ENCODE measurements at regions not wholly inside any gene's neighbourhood (a gene's known extent, or its start where the extent isn't known, plus 50 kb on each side); places are given as distances from the start of the nearest gene placed in this dataset.
A peak's percentile ranks its signal among the peaks of the same experiment; 100 is the strongest.

DNA sequence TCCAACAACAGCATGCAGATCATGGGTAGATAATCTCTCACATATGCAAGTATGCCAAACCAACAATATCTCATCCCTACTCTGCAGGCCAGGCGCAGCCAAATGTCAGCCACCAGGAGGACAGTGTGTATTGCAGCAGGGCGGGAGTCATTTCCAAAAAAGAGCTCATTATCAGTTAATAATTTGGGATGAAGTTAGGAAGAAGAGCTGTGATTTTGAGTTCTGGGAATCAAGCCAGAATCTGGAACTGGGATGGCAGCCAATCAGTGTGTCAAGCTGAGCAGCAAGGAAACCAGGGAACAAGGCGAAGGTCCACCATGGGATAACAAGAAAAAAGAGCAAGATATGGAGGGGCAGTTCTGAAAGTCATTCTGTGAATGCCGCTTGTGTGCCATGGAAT, 88.2 kb upstream of the CAMK2D start:
- peak; percentile 32 for DNase-seq (ENCODE audit: low spot score)

DNA sequence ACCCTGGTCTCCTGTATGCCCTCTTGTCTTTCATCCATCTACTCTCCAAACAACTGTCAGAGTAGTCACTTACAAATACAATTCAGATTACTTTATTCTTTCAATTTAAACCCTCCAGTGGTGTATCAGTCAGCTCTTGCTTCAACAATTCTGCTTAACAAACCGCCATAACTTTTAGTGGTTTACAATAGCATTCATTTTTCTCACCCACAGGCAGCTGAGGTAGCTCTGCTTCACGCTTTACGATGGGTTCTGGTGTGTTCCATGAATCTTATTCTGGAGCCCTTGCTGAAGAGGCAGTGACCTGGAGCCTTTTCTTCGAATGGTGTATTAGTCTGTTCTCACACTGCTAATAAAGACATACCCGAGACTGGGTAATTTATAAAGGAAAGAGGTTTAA, 86.2 kb upstream of the CAMK2D start:
- no peak for DNase-seq (ENCODE audit: low spot score)

DNA sequence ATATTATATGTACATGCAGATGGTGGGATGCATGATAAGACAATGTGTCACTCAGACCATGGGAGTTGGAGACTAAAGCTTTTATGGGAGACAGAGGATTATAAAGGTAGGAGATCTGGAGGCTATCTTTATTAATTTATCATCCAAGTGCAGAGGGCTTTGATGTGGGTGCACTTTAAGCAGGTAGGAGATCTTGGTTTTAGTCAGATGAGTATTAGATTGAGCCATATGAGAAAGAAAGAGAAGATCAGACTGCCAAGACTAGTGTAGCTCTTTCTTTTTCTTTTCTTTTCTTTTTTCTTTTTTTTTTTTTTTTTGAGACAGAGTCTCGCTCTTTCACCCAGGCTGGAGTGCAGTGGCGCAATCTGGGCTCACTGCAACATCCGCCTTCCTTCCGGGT, 84.9 kb upstream of the CAMK2D start:
- DNase-seq (ENCODE audit: low spot score) = no peak

DNA sequence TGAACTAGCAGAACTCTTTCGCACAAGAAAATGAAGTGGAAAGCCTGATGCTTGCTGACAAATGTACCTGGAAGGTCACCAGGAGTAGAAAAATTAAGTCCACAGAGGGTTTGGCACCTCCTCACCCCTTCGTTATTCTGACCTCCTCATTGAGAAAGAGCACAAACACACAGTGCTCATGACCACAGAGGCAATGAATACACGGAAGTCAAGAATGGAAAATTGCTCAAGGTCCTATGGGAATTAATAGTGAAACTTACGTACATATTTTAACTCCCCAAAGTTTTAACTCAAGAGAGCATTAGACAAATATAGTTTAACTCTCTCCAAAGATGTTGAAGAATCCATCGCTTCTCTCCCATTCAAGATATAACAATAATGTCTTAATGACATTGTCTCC, 83.6 kb upstream of the CAMK2D start:
- DNase-seq (ENCODE audit: low spot score) = no peak

DNA sequence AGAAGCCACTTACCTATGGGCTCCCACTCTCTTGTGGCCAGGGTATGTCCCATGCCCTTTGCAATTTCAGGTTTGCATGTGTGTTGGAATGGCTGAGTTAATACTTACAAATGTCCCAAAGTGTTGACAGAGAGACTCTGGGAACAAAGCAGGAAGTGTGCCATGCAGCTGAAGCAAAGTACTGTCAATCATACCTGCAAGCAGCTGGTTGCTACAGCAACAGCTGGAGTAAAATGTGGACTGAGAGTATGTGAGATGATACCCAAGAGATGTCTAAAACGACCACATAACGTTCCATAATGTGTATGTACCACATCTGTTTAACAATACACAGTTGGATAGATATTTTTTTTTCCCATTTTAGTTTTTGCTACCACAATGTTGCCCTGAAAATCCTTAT, 82.8 kb upstream of the CAMK2D start:
- DNase-seq (ENCODE audit: low spot score) = no peak

DNA sequence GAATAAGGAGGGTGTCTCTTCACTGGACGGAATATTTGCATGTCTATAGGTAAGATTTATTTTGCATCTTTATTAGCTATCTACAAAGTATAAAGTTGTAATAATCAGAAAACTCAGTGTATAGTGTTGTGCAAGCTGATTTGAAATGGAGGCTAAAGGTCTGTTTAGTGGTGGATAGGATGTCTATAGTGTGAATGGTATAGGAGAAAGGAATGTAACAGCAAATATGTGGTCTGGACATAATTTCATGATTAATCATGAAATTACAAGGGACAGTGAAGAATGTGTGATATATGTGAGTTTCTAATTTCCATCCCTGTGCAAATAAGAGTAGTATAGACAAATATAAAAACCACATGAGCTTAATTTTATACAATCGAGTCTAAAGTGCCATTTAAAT, 79.3 kb upstream of the CAMK2D start:
- no peak for DNase-seq (ENCODE audit: low spot score)

DNA sequence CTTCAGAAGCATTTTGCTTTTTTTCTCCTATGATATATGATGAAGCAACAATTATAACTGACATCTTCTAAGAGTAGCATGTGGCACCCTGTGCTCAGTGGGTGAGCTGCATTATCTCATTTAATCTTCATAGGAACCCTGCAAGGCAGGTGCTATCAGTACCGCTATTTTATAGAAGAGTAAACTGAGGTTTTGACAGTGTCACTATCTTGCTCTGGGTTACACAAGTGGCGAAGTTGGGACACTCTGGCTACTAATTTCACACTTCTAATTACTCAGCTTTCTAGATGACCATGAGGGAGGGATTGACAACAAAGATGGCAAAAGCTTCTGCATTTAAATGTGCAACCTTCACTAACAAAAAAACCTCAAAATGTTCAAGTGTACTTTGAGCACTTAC, 76.9 kb upstream of the CAMK2D start:
- no peak for DNase-seq (ENCODE audit: low spot score)

DNA sequence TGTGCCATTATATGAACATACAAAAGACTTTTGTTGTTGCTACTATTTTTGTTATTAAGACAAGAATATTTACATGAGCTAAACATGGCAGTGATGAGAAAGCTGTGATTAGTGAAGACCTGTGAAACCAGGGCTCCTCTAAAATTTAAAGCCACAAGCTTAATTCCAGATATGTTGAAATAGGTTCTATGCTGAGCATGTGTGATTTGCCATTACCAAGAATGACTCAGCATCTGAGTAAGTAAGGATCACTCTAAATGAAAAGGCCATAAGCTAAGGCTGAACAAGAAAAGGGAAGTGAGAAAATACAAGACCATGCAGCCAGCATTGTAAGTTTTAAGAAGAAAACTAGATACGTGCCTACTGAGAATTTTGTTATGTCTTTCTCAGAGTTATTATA, 75.9 kb upstream of the CAMK2D start:
- peak; percentile 76 for DNase-seq (ENCODE audit: low spot score)

DNA sequence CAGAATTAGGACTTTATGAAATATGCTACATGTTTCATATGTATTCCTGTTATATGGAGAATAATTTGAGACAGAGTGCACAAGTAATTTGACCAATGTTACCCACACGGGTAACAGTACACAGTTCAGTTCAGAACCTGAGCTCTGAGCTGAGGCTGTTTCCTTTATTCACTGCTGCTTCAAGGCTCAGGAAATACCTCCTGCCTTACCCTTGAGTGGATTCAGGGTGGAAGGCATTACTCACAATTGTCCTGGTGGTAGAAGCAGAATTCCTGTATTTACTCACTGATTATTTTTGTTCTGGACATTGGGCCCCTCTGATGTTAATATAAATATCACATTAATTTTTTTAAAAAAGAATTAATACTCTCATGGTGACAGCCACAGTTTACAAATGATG, 73.5 kb upstream of the CAMK2D start:
- peak; percentile 41 for DNase-seq (ENCODE audit: low spot score)

DNA sequence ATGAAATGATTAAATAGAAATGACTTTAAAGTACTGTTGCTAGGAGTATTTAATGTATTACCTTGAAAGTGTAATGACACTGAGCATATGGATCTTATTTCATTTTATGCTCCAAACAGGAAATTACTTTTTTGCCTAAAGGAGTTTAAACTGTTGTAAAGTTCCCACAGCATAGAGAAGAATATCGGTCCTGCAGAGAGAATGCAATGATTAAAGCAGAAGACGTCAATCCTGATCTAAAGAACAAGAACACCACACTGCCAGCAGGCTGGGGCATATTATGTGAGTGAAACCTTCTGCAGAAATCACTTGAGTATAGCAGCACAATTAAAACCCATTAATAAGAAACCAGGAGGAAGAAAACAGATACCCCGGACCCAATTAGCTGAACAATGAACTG, 72.8 kb upstream of the CAMK2D start:
- DNase-seq (ENCODE audit: low spot score) = no peak

DNA sequence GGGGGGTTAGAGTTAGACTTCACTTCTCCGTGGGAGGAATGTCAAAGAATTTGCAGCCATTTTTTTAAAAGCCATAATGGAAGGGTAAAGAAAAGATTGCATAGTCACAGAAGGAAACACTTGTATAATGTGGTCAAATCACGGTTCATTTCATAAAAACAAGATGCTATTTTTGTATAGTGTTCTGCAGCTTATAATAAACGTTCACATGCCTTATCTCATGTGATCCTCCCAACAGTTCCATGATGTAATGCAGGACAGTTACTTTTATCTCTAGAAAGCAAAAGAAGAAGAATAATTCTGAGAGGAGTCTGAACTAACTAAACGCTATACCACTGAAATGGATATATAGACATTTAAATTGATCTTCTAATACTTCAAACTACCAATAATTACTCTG, 71.3 kb upstream of the CAMK2D start:
- no peak for DNase-seq (ENCODE audit: low spot score)

DNA sequence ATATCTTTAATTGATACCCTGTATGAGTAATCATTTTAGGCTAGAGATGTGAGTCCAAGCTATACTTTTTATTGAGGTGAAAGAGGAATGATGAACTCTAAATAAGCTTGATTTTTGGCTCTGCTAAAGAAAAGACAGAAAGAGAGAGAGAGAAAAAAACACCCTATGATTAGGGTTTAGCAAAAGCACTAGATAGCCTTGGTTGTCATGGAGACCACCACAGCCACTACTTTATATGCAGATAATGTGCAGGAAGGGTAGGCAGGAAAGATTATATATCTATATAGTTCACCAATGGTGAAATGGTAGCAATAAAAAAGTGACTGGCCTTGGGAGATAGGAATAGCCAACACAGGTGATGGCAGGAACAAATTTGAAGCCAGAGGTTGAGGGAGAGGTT, 69.9 kb upstream of the CAMK2D start:
- DNase-seq (ENCODE audit: low spot score) = no peak

DNA sequence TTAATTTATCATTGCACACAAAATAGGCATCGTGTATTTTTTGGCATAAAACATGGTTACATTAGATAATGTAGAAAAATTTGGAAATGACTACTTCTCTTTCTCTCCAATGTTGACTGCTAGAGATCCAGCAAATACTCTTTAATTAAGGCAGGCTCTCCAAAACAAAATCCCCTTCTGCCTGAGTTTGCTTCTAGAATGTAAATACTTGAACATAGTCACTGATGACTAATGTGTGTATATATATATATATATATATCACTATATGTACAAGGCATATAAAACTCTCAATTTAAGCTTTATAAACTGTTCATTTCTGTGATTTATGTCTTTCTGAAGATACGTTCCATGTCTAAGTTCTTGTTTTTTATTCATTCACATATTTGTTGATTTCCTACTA, 67.2 kb upstream of the CAMK2D start:
- DNase-seq (ENCODE audit: low spot score) = no peak

DNA sequence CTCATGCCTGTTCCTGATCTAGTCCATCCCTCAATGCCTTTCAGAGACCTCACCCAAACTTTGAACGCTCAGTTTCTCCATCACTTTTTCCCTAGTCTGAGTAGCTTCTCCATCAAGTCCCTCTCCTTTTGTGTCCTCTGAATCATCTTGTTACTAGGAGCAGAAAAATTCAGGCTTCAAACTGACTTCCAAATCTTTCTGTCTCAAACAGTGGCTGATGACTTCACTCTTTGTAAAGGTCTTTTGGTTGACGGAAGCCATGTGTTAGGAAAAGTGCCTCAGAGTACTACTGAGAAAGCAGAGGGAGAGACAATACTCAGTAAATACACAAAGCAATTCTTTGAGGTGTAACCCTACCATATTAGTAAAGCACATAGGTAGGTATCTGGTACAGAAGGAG, 65.7 kb upstream of the CAMK2D start:
- peak; percentile 59 for DNase-seq (ENCODE audit: low spot score)

DNA sequence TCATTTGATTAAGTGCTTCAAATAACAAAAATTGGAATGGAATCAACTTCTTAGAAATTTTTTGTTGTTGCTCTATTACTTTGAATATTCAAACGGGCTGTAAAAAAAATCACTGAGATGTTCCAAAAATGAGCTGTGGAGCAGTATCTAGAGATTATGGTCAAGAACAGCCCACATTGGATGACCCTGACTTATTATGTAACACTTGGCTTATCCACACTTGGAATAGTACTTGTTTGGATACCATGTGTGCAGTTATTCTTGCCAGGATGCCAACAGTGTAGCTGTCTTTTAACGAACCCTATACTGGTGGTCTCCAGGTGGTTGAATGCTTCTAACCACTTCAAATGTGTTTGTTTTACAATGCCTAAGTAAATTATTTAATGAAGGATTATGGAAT, 64.9 kb upstream of the CAMK2D start:
- no peak for DNase-seq (ENCODE audit: low spot score)

DNA sequence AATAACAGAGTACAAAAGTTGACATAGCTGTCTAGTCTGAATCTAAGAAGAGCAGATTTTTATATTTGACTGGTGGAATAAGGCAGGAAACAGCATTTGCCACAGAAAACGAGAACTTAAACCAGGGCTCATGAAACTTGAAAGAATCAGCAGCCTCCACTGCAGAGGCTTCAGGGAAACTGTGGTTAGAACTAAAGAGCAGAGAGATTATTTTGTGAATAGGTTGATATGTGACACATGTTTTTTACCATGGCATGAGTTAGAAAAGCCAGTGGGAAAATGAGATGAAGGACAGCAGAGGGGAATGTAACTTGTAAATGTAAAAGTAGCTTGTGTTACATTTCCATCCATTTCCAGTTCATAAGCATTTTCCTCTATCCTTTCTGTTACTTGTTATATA, 63.7 kb upstream of the CAMK2D start:
- no peak for DNase-seq (ENCODE audit: low spot score)

DNA sequence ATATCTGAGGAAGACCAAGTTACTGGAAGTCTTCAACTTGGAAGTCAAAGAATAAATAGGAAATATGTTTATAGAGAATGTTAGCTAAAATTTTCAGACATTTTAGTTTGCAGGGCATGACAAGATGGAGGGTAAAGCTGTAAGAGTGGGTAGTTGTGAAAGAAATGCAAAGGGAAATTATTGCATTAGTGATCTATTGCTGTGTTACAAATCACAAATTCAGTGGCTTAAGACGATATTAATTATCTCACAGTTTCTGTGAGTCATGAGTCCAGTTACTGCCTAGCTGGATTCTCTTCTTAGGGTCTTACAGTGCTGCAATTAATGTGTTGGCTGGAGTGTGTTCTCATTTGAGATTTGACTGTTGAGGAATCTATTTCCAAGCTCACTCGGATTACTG, 62.9 kb upstream of the CAMK2D start:
- no peak for DNase-seq (ENCODE audit: low spot score)

DNA sequence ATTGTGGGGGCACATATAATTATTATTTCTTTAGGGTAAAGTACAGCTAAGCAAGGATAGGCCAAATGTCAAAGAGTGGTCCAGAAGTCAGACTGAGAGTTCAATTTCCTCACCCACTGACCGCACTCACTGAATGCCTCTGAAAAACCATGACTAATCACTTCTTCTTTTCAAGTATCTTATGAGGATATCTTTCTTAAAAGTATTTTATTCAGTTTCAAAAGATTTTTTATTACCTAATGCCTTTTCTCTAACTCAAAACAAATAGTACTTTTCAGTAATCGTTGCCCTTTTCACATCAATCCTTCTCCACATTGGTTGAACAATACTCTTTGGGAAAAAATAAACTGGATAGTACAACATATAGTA, 61.7 kb upstream of the CAMK2D start:
- no peak for DNase-seq (ENCODE audit: low spot score)

DNA sequence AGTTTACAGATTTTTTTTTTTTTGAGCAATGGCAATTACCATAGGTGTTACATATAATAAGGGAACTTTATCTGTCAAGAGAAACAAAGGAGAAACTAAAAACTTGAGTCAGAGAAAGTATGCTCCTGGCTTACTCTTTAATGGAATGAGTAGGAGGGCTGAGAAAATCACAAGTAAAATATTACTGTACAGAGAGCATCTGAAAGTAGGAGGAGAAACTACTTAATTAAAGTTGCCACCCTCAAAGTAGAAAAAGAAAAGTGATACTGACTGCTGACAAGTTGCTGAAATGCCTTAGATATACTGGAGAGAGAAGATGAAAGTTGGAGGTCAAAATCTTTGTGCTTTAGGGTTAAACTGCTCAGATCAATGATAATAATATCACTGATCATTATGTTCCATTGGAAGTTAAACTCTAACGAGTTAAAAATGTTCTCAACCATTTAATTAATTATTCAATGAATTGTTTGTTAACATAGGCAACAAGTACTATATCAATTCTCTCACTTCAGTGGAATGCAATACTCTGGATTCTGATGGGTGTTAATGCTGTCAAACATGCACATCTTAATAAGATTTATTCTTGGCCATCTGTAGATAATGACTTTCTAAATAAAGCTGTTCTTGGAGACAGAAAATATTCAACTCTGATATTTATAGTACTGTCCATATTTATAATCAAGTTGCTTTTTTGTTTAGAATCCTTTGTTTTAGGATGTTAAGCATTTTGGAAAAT, 61.2 kb upstream of the CAMK2D start:
- DNase-seq (ENCODE audit: low spot score) = no peak

DNA sequence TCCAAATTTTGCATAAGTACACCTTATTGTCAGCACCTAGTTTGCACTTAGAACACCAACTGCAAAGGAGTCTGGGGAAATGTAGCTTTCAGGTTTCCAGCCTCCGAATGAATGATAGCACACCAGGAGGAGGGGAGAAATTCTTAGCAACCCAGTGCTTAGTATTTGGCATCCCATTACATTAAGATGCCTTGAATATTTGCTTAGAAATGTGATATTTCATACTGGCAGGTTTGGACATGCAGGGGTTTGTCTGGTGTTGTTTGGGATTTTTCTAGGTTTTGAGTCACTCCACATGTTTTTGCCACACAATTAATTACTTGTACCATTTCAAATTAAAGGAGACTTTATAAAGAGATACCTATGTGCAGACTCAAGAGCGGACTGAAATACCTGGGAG, 60.3 kb upstream of the CAMK2D start:
- DNase-seq (ENCODE audit: low spot score) = peak; percentile 8

DNA sequence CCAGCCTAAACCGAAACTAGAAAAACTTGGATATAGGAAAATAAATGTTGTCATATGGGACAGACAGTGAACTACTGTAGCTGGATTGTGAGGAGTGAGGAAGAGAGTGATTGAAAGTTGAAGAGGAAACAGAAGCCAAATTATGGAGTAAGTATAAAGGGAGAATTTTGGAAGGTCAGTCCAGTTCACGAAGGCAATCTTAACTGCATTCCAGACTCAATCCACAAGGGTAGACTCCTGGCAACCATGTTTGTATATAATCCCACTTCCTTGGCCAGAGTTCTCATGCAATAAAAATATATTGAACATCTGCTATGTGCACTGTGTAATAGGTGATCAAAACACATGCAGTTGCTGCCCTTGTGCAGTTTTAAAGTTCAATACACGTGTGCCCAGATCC, 58.6 kb upstream of the CAMK2D start:
- no peak for DNase-seq (ENCODE audit: low spot score)

DNA sequence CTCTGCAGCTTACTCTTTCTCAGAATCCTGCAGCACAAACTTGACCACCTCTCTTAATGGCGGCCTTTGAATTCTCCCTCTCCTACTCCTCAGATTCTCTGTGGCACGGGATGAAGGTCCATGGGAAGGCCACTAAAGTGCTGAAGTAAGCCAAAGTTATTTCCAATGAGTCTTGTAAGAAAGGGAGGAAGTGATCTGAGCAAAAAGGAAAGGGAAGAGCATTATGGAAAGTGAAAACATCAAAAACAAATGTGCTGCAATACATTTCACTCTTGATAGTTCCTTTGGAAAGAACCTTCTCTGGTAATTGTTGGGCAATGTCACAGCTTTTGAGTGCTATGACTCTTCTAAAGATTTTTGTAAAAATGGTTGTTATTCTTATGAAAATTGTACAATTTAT, 54.3 kb upstream of the CAMK2D start:
- no peak for DNase-seq (ENCODE audit: low spot score)

DNA sequence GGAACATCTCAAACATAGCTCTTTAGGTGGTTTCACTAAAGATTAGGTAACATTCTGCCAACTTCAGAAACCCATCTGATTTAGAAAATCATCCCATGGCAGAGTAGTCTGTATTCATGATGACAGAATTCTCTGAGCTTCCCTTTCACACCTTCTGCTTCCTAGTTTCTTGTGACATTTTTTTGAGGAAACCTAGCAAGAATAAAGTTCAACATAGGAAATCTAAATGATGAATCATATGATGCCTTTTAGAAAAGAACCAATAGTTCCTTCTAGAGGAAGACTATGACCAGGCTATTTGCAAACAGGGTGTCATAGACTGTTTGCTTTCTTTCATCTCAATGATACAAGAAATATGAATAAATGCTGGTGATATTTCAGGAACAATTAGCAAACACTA, 49.8 kb upstream of the CAMK2D start:
- peak; percentile 5 for DNase-seq (ENCODE audit: low spot score)

Data from AG08395 (cell line).